CD14-positive monocyte (primary cell): ENCODE measurements at regions not wholly inside any gene's neighbourhood (a gene's known extent, or its start where the extent isn't known, plus 50 kb on each side); places are given as distances from the start of the nearest gene placed in this dataset.

Source experiments
- DNase-seq, 3 donors: peaks; one replicate each; pipeline ENCODE4 v3.0.0-alpha.2; 2011 to 2022
- H2AFZ ChIP-seq: 2 replicates; pipeline ENCODE4 v1.6.0; 2012; ENCODE audit warnings: mild to moderate bottlenecking, low read depth, low read length, inconsistent platforms; ENCODE audit not compliant: insufficient read depth, poor library complexity, severe bottlenecking
- H3K27ac ChIP-seq, 2 donors: 1 replicate in 1 of 2; 2 replicates in 1 of 2; pipeline ENCODE4 v1.5.1; 2012 to 2013; ENCODE audit warnings: low read length in 2 of 2, control low read depth in 1 of 2, inconsistent platforms in 1 of 2, low read depth in 1 of 2, mild to moderate bottlenecking in 1 of 2
- H3K27me3 ChIP-seq, 2 donors: one replicate each; pipeline versions ENCODE4 v1.6.0 to v1.6.1; 2011 to 2013; ENCODE audit warnings: low read length in 2 of 2; ENCODE audit not compliant: control insufficient read depth in 2 of 2, insufficient read depth in 2 of 2
- H3K36me3 ChIP-seq, 2 donors: replicated peaks in 1 of 2; 1 replicate in 1 of 2; 2 replicates in 1 of 2; pipeline versions ENCODE4 v1.5.1 to v1.6.1; 2012 to 2013; ENCODE audit warnings: low read length in 2 of 2, control low read depth in 1 of 2, inconsistent platforms in 1 of 2, mild to moderate bottlenecking in 1 of 2; ENCODE audit not compliant: insufficient read depth in 2 of 2, control insufficient read depth in 1 of 2
- H3K4me1 ChIP-seq, 2 donors: 1 replicate in 1 of 2; 2 replicates in 1 of 2; pipeline versions ENCODE4 v1.5.1 to v1.6.1; 2012 to 2013; ENCODE audit warnings: low read length in 2 of 2, control low read depth in 1 of 2, inconsistent platforms in 1 of 2, mild to moderate bottlenecking in 1 of 2, moderate library complexity in 1 of 2; ENCODE audit not compliant: insufficient read depth in 2 of 2, control insufficient read depth in 1 of 2
- H3K4me2 ChIP-seq: replicated peaks from 2 replicates; pipeline ENCODE3; 2012; ENCODE audit warnings: low read length, moderate library complexity, mild to moderate bottlenecking; ENCODE audit not compliant: poor library complexity, severe bottlenecking; ENCODE audit errors: extremely low read depth
- H3K4me3 ChIP-seq, 3 experiments: fragments of 200-600 bp in 1 of 3; sonication (generic) in 1 of 3; replicated peaks in 1 of 3; 1 replicate in 2 of 3; 2 replicates in 1 of 3; pipeline ENCODE4 v1.5.1; 2011 to 2013; ENCODE audit warnings: low read length in 3 of 3, mild to moderate bottlenecking in 3 of 3, control low read depth in 2 of 3, low read depth in 2 of 3, inconsistent platforms in 1 of 3, moderate library complexity in 1 of 3
- H3K79me2 ChIP-seq: 2 replicates; pipeline ENCODE4 v1.6.0; 2012; ENCODE audit warnings: mild to moderate bottlenecking, control low read depth, inconsistent platforms, low read length, moderate library complexity; ENCODE audit not compliant: insufficient read depth
- H3K9ac ChIP-seq: 2 replicates; pipeline ENCODE4 v1.6.0; 2017; ENCODE audit warnings: low read length, mild to moderate bottlenecking; ENCODE audit not compliant: insufficient read depth, poor library complexity, severe bottlenecking
- H3K9me3 ChIP-seq, 2 donors: replicated peaks in 1 of 2; 1 replicate in 1 of 2; 2 replicates in 1 of 2; pipeline versions ENCODE4 v1.5.1 to v1.6.1; 2012 to 2013; ENCODE audit warnings: low read length in 2 of 2, control low read depth in 1 of 2; ENCODE audit not compliant: control insufficient read depth in 1 of 2, insufficient read depth in 1 of 2
- H4K20me1 ChIP-seq: 2 replicates; pipeline ENCODE4 v1.6.0; 2012; ENCODE audit warnings: mild to moderate bottlenecking, low read length, control low read depth, moderate library complexity; ENCODE audit not compliant: insufficient read depth
- H3K27ac Mint-ChIP-seq, 7 donors: one replicate each; pipeline ENCODE4 v1.8.0; 2020; ENCODE audit warnings: mild to moderate bottlenecking in 7 of 7, mixed read lengths in 7 of 7, moderate library complexity in 6 of 7, inconsistent platforms in 2 of 7
- H3K27me3 Mint-ChIP-seq, 3 donors: one replicate each; pipeline ENCODE4 v1.8.0; 2021 to 2022; ENCODE audit warnings: low read depth in 3 of 3, mild to moderate bottlenecking in 3 of 3, mixed read lengths in 3 of 3, moderate library complexity in 3 of 3, inconsistent platforms in 1 of 3
- H3K36me3 Mint-ChIP-seq, 2 donors: one replicate each; pipeline ENCODE4 v1.8.0; 2020; ENCODE audit warnings: mixed read lengths in 2 of 2, inconsistent platforms in 1 of 2, mild to moderate bottlenecking in 1 of 2
- H3K4me1 Mint-ChIP-seq: one replicate; pipeline ENCODE4 v1.8.0; 2020; ENCODE audit warnings: mild to moderate bottlenecking, mixed read lengths
- H3K4me3 Mint-ChIP-seq, 2 donors: one replicate each; pipeline ENCODE4 v1.8.0; 2020; ENCODE audit warnings: mild to moderate bottlenecking in 2 of 2, mixed read lengths in 2 of 2, moderate library complexity in 1 of 2
- H3K9me3 Mint-ChIP-seq, 7 donors: one replicate each; pipeline ENCODE4 v1.8.0; 2020 to 2022; ENCODE audit warnings: mixed read lengths in 7 of 7, mild to moderate bottlenecking in 6 of 7, moderate library complexity in 6 of 7, inconsistent platforms in 2 of 7
- WGBS: methylation state at CpG from one replicate; pipeline ENCODE4 v1.1.5; 2013; ENCODE audit warnings: missing lambda C conversion rate; ENCODE audit not compliant: insufficient coverage; 5-methylcytosine and 5-hydroxymethylcytosine counted together
- intact Hi-C, 2 donors: fragments of 100-400 bp; cut with micrococcal nuclease; formaldehyde crosslinking; loops; one replicate each; pipeline versions ENCODE4 v1.15.0 to v1.15.1; 2023
- TF ChIP-seq, protein P1 (sequence below): fragments of 200-600 bp; IDR thresholded peaks from one replicate; pipeline ENCODE4 v1.8.0; 2022; ENCODE audit warnings: antibody characterized with exemption, mild to moderate bottlenecking

DNA sequence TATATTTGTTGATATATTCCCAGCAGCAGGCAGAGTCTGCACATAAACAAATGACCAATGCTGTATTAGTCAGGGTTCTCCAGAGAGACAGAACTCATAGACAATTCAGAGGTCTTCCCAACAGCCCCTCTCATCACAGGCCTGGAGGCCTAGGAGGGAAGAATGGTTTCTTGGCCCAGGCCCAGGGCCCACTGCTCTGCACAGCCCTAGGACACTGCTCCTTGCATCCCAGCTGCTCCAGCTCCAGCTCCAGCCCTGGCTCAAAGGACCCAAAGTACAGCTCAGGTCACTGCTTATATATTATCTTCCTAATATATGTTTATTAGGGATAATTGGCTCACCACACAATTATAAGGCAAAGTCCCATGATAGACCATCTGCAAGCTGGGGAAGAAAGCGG, 749.9 kb downstream of the KCNJ2 start:
- DNase-seq: no peak
- no peak overlapping the region for H3K27ac ChIP-seq
- H3K4me2 ChIP-seq: no peak overlapping the region
- intact Hi-C loops: no loop called here
- peaks cover 7 to 22% (median 13%) of the 10 kb centered on the region in 7 donors for H3K9me3 Mint-ChIP-seq
- no peaks in the 10 kb centered on the region for H4K20me1 ChIP-seq
- no peak overlapping the region for H3K4me3 ChIP-seq
- H3K9ac ChIP-seq: no peak overlapping the region
- H3K36me3 Mint-ChIP-seq: no peaks in the 10 kb centered on the region
- H2AFZ ChIP-seq: no peak overlapping the region
- H3K4me1 Mint-ChIP-seq: no peaks in the 10 kb centered on the region
- H3K27me3 ChIP-seq: no peaks in the 10 kb centered on the region
- peaks cover 0 to 1% (median 0%) of the 10 kb centered on the region in 3 donors for H3K27me3 Mint-ChIP-seq
- TF ChIP-seq, protein P1, sequence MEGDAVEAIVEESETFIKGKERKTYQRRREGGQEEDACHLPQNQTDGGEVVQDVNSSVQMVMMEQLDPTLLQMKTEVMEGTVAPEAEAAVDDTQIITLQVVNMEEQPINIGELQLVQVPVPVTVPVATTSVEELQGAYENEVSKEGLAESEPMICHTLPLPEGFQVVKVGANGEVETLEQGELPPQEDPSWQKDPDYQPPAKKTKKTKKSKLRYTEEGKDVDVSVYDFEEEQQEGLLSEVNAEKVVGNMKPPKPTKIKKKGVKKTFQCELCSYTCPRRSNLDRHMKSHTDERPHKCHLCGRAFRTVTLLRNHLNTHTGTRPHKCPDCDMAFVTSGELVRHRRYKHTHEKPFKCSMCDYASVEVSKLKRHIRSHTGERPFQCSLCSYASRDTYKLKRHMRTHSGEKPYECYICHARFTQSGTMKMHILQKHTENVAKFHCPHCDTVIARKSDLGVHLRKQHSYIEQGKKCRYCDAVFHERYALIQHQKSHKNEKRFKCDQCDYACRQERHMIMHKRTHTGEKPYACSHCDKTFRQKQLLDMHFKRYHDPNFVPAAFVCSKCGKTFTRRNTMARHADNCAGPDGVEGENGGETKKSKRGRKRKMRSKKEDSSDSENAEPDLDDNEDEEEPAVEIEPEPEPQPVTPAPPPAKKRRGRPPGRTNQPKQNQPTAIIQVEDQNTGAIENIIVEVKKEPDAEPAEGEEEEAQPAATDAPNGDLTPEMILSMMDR: no peak
- peaks cover 12 to 22% of the 10 kb centered on the region in 2 donors for H3K9me3 ChIP-seq
- H3K36me3 ChIP-seq: no peaks in the 10 kb centered on the region
- no peaks in the 10 kb centered on the region for H3K4me1 ChIP-seq
- WGBS: 83% methylated on average over 1 of the region's 1 CpG
- H3K4me3 Mint-ChIP-seq: no peak overlapping the region
- no peak overlapping the region for H3K27ac Mint-ChIP-seq
- H3K79me2 ChIP-seq: no peaks in the 10 kb centered on the region

DNA sequence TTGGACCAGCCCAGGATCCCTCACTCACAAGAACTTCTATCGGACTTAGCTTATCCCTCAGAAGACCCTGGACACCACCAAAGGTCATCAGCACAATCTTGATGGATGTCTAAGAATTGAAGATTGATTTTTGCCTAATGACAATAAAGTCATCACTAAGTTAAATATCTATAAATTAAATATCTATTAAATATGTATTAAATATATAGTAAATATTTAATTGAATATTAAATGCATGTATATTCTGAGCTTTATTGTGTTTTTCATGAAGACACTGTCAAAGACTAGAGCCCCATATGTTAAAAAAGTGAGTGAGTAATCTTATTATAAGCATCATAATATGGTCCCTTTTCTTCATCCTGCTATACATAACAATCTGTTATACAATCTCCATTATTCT, 751.1 kb downstream of the KCNJ2 start:
- TF ChIP-seq, protein P1: no peak
- Histone ChIP-seq H3K4me2 (no peak overlapping the region), H2AFZ (no peak overlapping the region), H3K79me2 (no peaks in the 10 kb centered on the region), H3K27me3 (no peaks in the 10 kb centered on the region), H3K4me3 (no peak overlapping the region), H3K9ac (no peak overlapping the region), H4K20me1 (no peaks in the 10 kb centered on the region), H3K36me3 (no peaks in the 10 kb centered on the region), H3K9me3 (peaks cover 17 to 22% of the 10 kb centered on the region in 2 donors), H3K27ac (no peak overlapping the region), H3K4me1 (no peaks in the 10 kb centered on the region)
- H3K9me3 Mint-ChIP-seq: peaks cover 7 to 23% (median 14%) of the 10 kb centered on the region in 7 donors
- H3K27me3 Mint-ChIP-seq: peaks cover 0 to 1% (median 0%) of the 10 kb centered on the region in 3 donors
- DNase-seq: no peak
- intact Hi-C loops: no loop called here
- no CpG with 5 or more reads among the region's 1 CpG for WGBS
- H3K36me3 Mint-ChIP-seq: no peaks in the 10 kb centered on the region
- H3K4me1 Mint-ChIP-seq: no peaks in the 10 kb centered on the region
- H3K4me3 Mint-ChIP-seq: no peak overlapping the region
- no peak overlapping the region for H3K27ac Mint-ChIP-seq
